ENCODE measurements at regions not wholly inside any gene's neighbourhood (a gene's known extent, or its start where the extent isn't known, plus 50 kb on each side); places are given as distances from the start of the nearest gene placed in this dataset.

DNA sequence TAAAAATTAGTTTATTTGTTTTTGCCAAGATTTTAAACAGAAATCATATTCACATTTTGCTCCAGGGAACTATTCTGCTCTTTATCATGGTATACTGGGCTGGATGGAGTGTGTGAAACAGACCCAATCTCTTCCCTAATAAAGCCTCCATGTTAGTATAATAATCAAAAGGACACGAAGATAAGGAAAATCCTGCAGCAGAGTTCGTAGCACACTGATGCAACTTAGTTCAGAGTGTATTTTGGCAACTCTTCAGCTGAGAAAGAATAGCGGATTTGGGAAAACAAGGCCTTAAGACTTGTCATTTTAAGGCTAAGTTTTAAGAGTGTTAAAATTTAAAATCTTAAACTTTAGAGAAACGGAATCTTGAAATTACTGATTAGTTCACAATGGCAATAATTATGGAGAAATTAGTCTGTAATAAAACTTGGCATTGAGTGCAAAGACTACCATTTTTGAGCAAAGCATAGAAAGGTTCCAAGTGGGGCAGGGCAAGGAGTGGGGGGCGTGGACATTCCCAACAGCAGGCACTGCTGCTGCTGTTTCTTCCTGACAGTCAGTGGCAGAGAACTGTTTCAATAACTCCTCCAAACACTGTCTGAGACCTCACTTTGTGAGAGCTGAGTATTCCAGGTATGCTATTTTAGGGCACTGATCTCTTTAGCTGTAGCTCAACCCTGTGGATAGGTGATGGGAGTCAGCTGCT, 225.0 kb downstream of the HRH4 start:
- intact Hi-C loops (cut with micrococcal nuclease): no loop called here
- Histone ChIP-seq H3K4me1 (no peaks in the 10 kb centered on the region), H3K36me3 (no peaks in the 10 kb centered on the region), H3K9me3 (replicated peaks) (peaks cover 3% of the 10 kb centered on the region), H3K27me3 (ENCODE audit: low read depth) (no peaks in the 10 kb centered on the region), H3K4me3 (no peak overlapping the region), H3K27ac (replicated peaks) (no peak overlapping the region)
- no peak for DNase-seq
- TF ChIP-seq, protein P1, sequence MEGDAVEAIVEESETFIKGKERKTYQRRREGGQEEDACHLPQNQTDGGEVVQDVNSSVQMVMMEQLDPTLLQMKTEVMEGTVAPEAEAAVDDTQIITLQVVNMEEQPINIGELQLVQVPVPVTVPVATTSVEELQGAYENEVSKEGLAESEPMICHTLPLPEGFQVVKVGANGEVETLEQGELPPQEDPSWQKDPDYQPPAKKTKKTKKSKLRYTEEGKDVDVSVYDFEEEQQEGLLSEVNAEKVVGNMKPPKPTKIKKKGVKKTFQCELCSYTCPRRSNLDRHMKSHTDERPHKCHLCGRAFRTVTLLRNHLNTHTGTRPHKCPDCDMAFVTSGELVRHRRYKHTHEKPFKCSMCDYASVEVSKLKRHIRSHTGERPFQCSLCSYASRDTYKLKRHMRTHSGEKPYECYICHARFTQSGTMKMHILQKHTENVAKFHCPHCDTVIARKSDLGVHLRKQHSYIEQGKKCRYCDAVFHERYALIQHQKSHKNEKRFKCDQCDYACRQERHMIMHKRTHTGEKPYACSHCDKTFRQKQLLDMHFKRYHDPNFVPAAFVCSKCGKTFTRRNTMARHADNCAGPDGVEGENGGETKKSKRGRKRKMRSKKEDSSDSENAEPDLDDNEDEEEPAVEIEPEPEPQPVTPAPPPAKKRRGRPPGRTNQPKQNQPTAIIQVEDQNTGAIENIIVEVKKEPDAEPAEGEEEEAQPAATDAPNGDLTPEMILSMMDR (IDR thresholded peaks at IDR 0.05; ENCODE audit: borderline replicate concordance): no peak

DNA sequence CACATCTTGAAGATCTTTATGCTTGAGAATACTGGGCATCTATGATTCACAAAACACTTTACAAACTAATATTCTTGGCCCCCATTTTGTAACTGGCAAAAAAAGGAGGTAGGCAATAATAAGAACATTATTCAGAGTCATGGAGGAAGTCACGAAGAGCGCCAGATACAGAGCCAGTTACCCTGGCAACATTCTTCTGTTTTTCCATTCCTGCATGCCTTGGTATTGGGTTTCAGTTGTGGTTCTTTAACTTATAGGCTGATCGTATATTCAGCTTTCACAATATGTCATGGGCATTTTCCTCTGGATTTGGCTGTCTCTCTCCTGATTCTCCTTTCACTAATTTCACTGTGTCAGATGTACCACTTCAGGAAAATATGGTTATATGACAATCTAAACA, 234.7 kb downstream of the HRH4 start:
- H3K9me3 ChIP-seq (replicated peaks): peaks cover 16% of the 10 kb centered on the region
- intact Hi-C loops (cut with micrococcal nuclease): no loop called here
- H3K36me3 ChIP-seq: no peaks in the 10 kb centered on the region
- no peak overlapping the region for H3K4me3 ChIP-seq
- TF ChIP-seq, protein P1 (IDR thresholded peaks at IDR 0.05; ENCODE audit: borderline replicate concordance): no peak
- H3K4me1 ChIP-seq: no peaks in the 10 kb centered on the region
- no peak overlapping the region for H3K27ac ChIP-seq (replicated peaks)
- DNase-seq: no peak
- H3K27me3 ChIP-seq (ENCODE audit: low read depth): no peaks in the 10 kb centered on the region

DNA sequence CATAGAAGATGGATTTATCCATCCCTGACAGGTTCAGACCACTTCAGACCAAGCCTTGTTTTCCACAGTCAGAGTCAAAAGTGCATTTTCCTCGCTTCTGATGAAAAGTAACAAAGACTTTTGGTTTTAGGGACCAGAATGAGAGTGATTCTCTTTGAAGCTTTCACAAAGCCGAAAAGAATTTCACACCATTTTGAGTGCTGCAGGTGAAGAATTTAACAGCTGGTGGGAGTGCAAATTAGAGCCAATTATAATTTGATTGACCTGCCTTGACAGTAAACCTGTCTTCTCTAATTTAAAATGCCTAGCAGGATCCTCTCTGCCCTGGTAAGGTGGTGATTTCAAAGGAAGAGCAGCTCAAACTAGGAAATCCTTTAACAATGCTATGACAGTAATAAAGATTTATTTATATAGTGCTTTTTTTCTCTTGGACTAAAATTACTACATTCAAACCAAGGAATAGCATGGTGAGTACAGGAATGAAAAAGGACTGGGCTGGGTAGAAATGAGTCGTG, 241.6 kb downstream of the HRH4 start:
- Histone ChIP-seq H3K4me1 (no peaks in the 10 kb centered on the region), H3K27me3 (ENCODE audit: low read depth) (peaks cover 14% of the 10 kb centered on the region), H3K27ac (replicated peaks) (no peak overlapping the region), H3K9me3 (replicated peaks) (peaks cover 18% of the 10 kb centered on the region), H3K4me3 (no peak overlapping the region), H3K36me3 (peaks cover 4% of the 10 kb centered on the region)
- TF ChIP-seq, protein P1 (IDR thresholded peaks at IDR 0.05; ENCODE audit: borderline replicate concordance): no peak
- no peak for DNase-seq
- intact Hi-C loops (cut with micrococcal nuclease): no loop called here

DNA sequence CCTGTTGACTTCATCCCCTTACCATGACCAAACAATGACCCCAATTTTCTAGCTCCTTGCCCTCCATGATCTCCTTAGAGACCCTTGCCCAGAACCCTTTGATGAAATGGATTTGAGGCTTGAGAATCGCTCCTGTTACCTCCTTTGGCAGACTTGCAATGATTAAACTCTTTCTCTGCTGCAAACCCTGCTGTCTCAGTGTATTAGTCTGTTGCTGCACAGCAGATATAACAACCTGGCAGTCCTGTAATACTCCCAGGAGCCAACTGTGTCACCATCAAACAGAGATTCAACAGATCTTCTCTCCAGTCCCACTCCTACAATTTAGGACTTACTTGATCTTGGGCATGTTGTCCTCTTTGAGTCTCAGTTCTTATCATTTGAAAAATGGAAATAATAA, 242.9 kb downstream of the HRH4 start:
- Histone ChIP-seq H3K4me1 (no peaks in the 10 kb centered on the region), H3K9me3 (replicated peaks) (peaks cover 18% of the 10 kb centered on the region), H3K27me3 (ENCODE audit: low read depth) (peaks cover 14% of the 10 kb centered on the region), H3K36me3 (peaks cover 4% of the 10 kb centered on the region), H3K4me3 (no peak overlapping the region), H3K27ac (replicated peaks) (no peak overlapping the region)
- DNase-seq: no peak
- intact Hi-C loops (cut with micrococcal nuclease): no loop called here
- TF ChIP-seq, protein P1 (IDR thresholded peaks at IDR 0.05; ENCODE audit: borderline replicate concordance): no peak

DNA sequence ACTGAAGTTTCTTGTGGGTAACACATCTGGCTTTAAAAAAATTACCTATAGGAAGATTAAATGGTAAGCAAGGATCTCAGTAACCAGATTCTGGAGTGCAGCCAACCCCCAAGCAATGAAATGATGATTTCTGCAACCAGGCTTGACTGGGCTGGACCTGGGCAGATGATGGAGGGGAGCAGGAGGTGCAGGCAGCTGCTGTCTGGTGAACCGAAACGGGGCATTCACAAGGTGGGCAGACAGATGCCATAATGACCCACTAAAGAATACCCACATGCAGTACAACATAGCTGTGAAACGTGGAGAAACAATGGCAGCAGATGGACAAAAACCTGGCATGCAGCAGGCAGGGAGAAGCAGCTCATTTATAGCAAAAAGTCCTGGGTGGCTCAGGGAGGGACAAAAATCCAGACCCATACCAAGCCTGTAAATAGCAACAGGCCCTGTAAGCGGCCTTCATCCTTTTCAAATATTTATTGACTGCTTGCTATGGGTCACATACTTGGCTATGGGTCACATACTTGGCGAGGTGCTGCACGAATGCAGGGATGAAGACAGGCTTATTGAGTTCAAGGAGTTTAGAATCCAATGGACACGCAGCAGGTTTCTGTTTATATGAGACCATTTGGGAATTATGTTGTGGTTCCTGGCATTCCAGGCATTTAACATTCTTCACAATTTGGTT, 244.7 kb downstream of the HRH4 start:
- Histone ChIP-seq H3K36me3 (peaks cover 4% of the 10 kb centered on the region), H3K9me3 (replicated peaks) (peaks cover 18% of the 10 kb centered on the region), H3K27me3 (ENCODE audit: low read depth) (peaks cover 14% of the 10 kb centered on the region), H3K4me3 (no peak overlapping the region), H3K27ac (replicated peaks) (no peak overlapping the region), H3K4me1 (no peaks in the 10 kb centered on the region)
- DNase-seq: no peak
- TF ChIP-seq, protein P1 (IDR thresholded peaks at IDR 0.05; ENCODE audit: borderline replicate concordance): no peak
- intact Hi-C loops (cut with micrococcal nuclease): no loop called here

All from left ventricle myocardium inferior (tissue), 1 donor.